ENCODE measurements at regions not wholly inside any gene's neighbourhood (a gene's known extent, or its start where the extent isn't known, plus 50 kb on each side); places are given as distances from the start of the nearest gene placed in this dataset.

GRCh38 chr11:19405966-19406365 is 165.2 kb upstream of the E2F8 start:
- H3K27me3 ChIP-seq (ENCODE audit: control insufficient read depth, insufficient read depth, low read length), result peaks cover 6% of the 10 kb centered on the region; the same call in 1 of the 2 replicates
- no peak overlapping the region for H2BK20ac ChIP-seq (ENCODE audit: low read depth, low read length)
- H4K20me1 ChIP-seq (ENCODE audit: insufficient read depth, low read length), result no peaks in the 10 kb centered on the region
- H4K91ac ChIP-seq (ENCODE audit: insufficient read depth, low read depth, low read length), result no peak overlapping the region
- in situ Hi-C loops (cut with MboI; ENCODE audit: low sequenced_read_pairs) (no loop called here), intact Hi-C loops (cut with micrococcal nuclease) (no loop called here), dilution Hi-C loops (cut with HindIII; ENCODE audit: low sequenced_read_pairs, unreplicated experiment) (no loop called here)
- no peaks in the 10 kb centered on the region for H3K36me3 ChIP-seq (ENCODE audit: control insufficient read depth, insufficient read depth, low read length)
- no peak overlapping the region for H4K5ac ChIP-seq (ENCODE audit: low read depth, low read length)
- no peaks in the 10 kb centered on the region for H3K9me3 ChIP-seq (ENCODE audit: control insufficient read depth, insufficient read depth, low read length)
- no peak overlapping the region for H3K18ac ChIP-seq (ENCODE audit: low read depth, low read length)
- no peaks in the 10 kb centered on the region for H3K79me1 ChIP-seq (ENCODE audit: low read depth in 1 of 2, low read length in 2 of 2)
- ATAC-seq (ENCODE audit: low read depth), result no peak
- no peaks in the 10 kb centered on the region; the same call in 1 of the 2 replicates for H3K9me1 ChIP-seq (ENCODE audit: insufficient read depth, low read length)
- no peaks in the 10 kb centered on the region; the same call in 1 of the 2 replicates for H3K4me1 ChIP-seq (ENCODE audit: control insufficient read depth, insufficient read depth, low read length)
- 64% methylated on average over 3 of the region's 4 CpGs; no CpG with 5 or more reads in 1 of the 2 experiments for WGBS, 2 experiments (ENCODE audit: extremely low coverage in 2 of 2, insufficient read length in 1 of 2)
- no peak overlapping the region for H2AFZ ChIP-seq (replicated peaks; ENCODE audit: low read length, poor library complexity)
- no peak overlapping the region for H3K9ac ChIP-seq (ENCODE audit: low read depth, low read length)
- POLR2A ChIA-PET (ENCODE audit: unreplicated experiment), result no interaction called here
- no peak overlapping the region for H4K8ac ChIP-seq (ENCODE audit: low read depth in 2 of 2, low read length in 2 of 2)
- no peak overlapping the region for H2AK9ac ChIP-seq (replicated peaks; ENCODE audit: low read depth, low read length, poor library complexity)
- H3K14ac ChIP-seq (replicated peaks; ENCODE audit: low read depth, low read length), result no peak overlapping the region
- H2AK5ac ChIP-seq (ENCODE audit: low read depth, low read length), result no peak overlapping the region
- no peak overlapping the region for H2BK15ac ChIP-seq (ENCODE audit: low read depth, low read length)
- no peak overlapping the region for H3K27ac ChIP-seq (ENCODE audit: insufficient read depth, low read length)
- no peak overlapping the region for H3K4ac ChIP-seq (ENCODE audit: low read depth, low read length)
- no peak overlapping the region for H3K4me2 ChIP-seq (ENCODE audit: low read depth, low read length)
- H2BK120ac ChIP-seq (ENCODE audit: low read depth, low read length), result no peak overlapping the region
- no peak overlapping the region for H3K23ac ChIP-seq (ENCODE audit: low read depth, low read length)
- CTCF ChIA-PET, result no interaction called here
- no peak overlapping the region for H3K56ac ChIP-seq (ENCODE audit: extremely low read depth, insufficient read depth, low read length)
- TF ChIP-seq FOS (IDR thresholded peaks at IDR 0.05; ENCODE audit: low read depth, low read length) (no peak), MXI1 (IDR thresholded peaks at IDR 0.05; ENCODE audit: borderline replicate concordance, low read depth, low read length) (no peak), MAZ (IDR thresholded peaks at IDR 0.05; ENCODE audit: borderline replicate concordance, low read depth, low read length) (no peak), MAFK (IDR thresholded peaks at IDR 0.05; ENCODE audit: low read depth, low read length) (no peak), CEBPB (IDR thresholded peaks at IDR 0.05; ENCODE audit: low read depth, low read length) (no peak), RCOR1 (IDR thresholded peaks at IDR 0.05; ENCODE audit: insufficient replicate concordance, low read length) (no peak), ELK1 (IDR thresholded peaks at IDR 0.05; ENCODE audit: borderline replicate concordance, low read depth, low read length) (no peak), BHLHE40 (IDR thresholded peaks at IDR 0.05; ENCODE audit: low read depth, low read length) (no peak), NFE2L2 (IDR thresholded peaks at IDR 0.05; ENCODE audit: low read depth, low read length) (no peak), CTCF (conservative IDR thresholded peaks at IDR 0.05; ENCODE audit: low read depth, low read length) (no peak), RFX5 (IDR thresholded peaks at IDR 0.05; ENCODE audit: low read depth, low read length) (no peak)
- no TSS peak for BruUV-seq (replicated peaks)
- DNase-seq, result no peak
- H2BK5ac ChIP-seq (ENCODE audit: low read depth, low read length, poor library complexity, severe bottlenecking), result no peak overlapping the region
- no peak overlapping the region for H3K4me3 ChIP-seq (ENCODE audit: insufficient read depth, low read depth, low read length)
